EH (cell line): ENCODE measurements at regions not wholly inside any gene's neighbourhood (a gene's known extent, or its start where the extent isn't known, plus 50 kb on each side); places are given as distances from the start of the nearest gene placed in this dataset.

Source experiments
- DNase-seq: peaks from one replicate; pipeline ENCODE4 v3.0.0-alpha.2; 2015; ENCODE audit warnings: low read depth

- no peak for DNase-seq
Measured at GRCh38 chr14:97298736-97299135, 501.6 kb downstream of the VRK1 start.

GRCh38 chr14:97299661-97300060 is 502.5 kb downstream of the VRK1 start:
- no peak for DNase-seq

- DNase-seq: no peak
Measured at GRCh38 chr14:97301931-97302559, 504.9 kb downstream of the VRK1 start.

GRCh38 chr14:97306133-97306759 is 509.1 kb downstream of the VRK1 start:
- no peak for DNase-seq

GRCh38 chr14:97306760-97307246 is 509.6 kb downstream of the VRK1 start:
- no peak for DNase-seq

- no peak for DNase-seq
Measured at GRCh38 chr14:97311411-97311810, 514.2 kb downstream of the VRK1 start.

GRCh38 chr14:97312910-97313309 is 515.7 kb downstream of the VRK1 start:
- no peak for DNase-seq

GRCh38 chr14:97315790-97316189 is 518.6 kb downstream of the VRK1 start:
- DNase-seq: no peak

- no peak for DNase-seq
Measured at GRCh38 chr14:97318380-97318779, 521.2 kb downstream of the VRK1 start.

- DNase-seq: no peak
Measured at GRCh38 chr14:97319691-97320090, 522.5 kb downstream of the VRK1 start.

- no peak for DNase-seq
Measured at GRCh38 chr14:97328743-97329142, 531.6 kb downstream of the VRK1 start.

GRCh38 chr14:97329701-97330100 is 532.5 kb downstream of the VRK1 start:
- no peak for DNase-seq

- no peak for DNase-seq
Measured at GRCh38 chr14:97331058-97331457, 533.9 kb downstream of the VRK1 start.

- no peak for DNase-seq
Measured at GRCh38 chr14:97331526-97331925, 534.3 kb downstream of the VRK1 start.

GRCh38 chr14:97336179-97336578 is 539.0 kb downstream of the VRK1 start:
- no peak for DNase-seq

- DNase-seq: no peak
Measured at GRCh38 chr14:97336816-97337215, 539.6 kb downstream of the VRK1 start.

GRCh38 chr14:97337267-97337666 is 540.1 kb downstream of the VRK1 start:
- DNase-seq: no peak

- DNase-seq: no peak
Measured at GRCh38 chr14:97337670-97338069, 540.5 kb downstream of the VRK1 start.

- no peak for DNase-seq
Measured at GRCh38 chr14:97344666-97345065, 547.5 kb downstream of the VRK1 start.

- no peak for DNase-seq
Measured at GRCh38 chr14:97346675-97347074, 549.5 kb downstream of the VRK1 start.

GRCh38 chr14:97349463-97349862 is 552.3 kb downstream of the VRK1 start:
- DNase-seq: no peak

- DNase-seq: no peak
Measured at GRCh38 chr14:97349946-97350345, 552.8 kb downstream of the VRK1 start.

GRCh38 chr14:97350415-97350814 is 553.2 kb downstream of the VRK1 start:
- no peak for DNase-seq
